MM.1S (cell line): ENCODE measurements at regions not wholly inside any gene's neighbourhood (a gene's known extent, or its start where the extent isn't known, plus 50 kb on each side); places are given as distances from the start of the nearest gene placed in this dataset.

ENCODE experiments used
- DNase-seq: peaks from one replicate; pipeline ENCODE4 v3.0.0-alpha.2; 2015
- H2AFZ ChIP-seq: fragments of 300-600 bp; sonication (generic); 2 replicates; pipeline ENCODE4 v1.6.0; 2016; ENCODE audit warnings: antibody characterized with exemption, low read length
- H3F3A ChIP-seq: fragments of 300-600 bp; sonication (generic); 2 replicates; pipeline ENCODE4 v1.6.1; 2016; ENCODE audit warnings: mild to moderate bottlenecking, antibody characterized with exemption, low read length, moderate library complexity, mixed read lengths; ENCODE audit not compliant: insufficient read depth
- H3K27ac ChIP-seq: fragments of 300-600 bp; sonication (generic); 2 replicates; pipeline ENCODE4 v1.5.1; 2016; ENCODE audit warnings: mild to moderate bottlenecking, low read length
- H3K27me3 ChIP-seq: fragments of 300-600 bp; sonication (generic); replicated peaks from 2 replicates; pipeline ENCODE4 v1.6.0; 2016; ENCODE audit warnings: low read length; ENCODE audit not compliant: insufficient read depth
- H3K36me3 ChIP-seq: fragments of 300-600 bp; sonication (generic); replicated peaks from 2 replicates; pipeline ENCODE4 v1.6.1; 2016; ENCODE audit warnings: mild to moderate bottlenecking, low read length, mixed read lengths; ENCODE audit not compliant: insufficient read depth
- H3K4me1 ChIP-seq: fragments of 300-600 bp; sonication (generic); 2 replicates; pipeline ENCODE4 v1.6.1; 2016; ENCODE audit warnings: low read length, mixed read lengths
- H3K4me2 ChIP-seq: fragments of 300-600 bp; sonication (generic); 2 replicates; pipeline ENCODE4 v1.6.0; 2016; ENCODE audit warnings: low read depth, low read length
- H3K4me3 ChIP-seq: fragments of 300-600 bp; sonication (generic); 2 replicates; pipeline ENCODE4 v1.5.1; 2016; ENCODE audit warnings: low read length, mixed read lengths
- H3K79me2 ChIP-seq: fragments of 300-600 bp; sonication (generic); 2 replicates; pipeline ENCODE4 v1.6.1; 2016; ENCODE audit warnings: mixed run types, low read length, mixed read lengths
- H3K9ac ChIP-seq: fragments of 300-600 bp; sonication (generic); 2 replicates; pipeline ENCODE4 v1.6.1; 2016; ENCODE audit warnings: low read length, mixed read lengths
- H3K9me2 ChIP-seq: fragments of 300-600 bp; sonication (generic); replicated peaks from 2 replicates; pipeline ENCODE4 v1.6.1; 2016; ENCODE audit warnings: mild to moderate bottlenecking, low read length, mixed read lengths; ENCODE audit not compliant: insufficient read depth
- H3K9me3 ChIP-seq: fragments of 300-600 bp; sonication (generic); replicated peaks from 2 replicates; pipeline ENCODE4 v1.6.1; 2016; ENCODE audit warnings: mild to moderate bottlenecking, low read length, mixed read lengths; ENCODE audit not compliant: insufficient read depth
- H4K20me1 ChIP-seq: fragments of 300-600 bp; sonication (generic); 2 replicates; pipeline ENCODE4 v1.6.1; 2016; ENCODE audit warnings: mild to moderate bottlenecking, low read length, moderate library complexity, mixed read lengths; ENCODE audit not compliant: insufficient read depth
- CTCF ChIP-seq: fragments of 300-600 bp; sonication (generic); IDR thresholded peaks from 2 replicates; pipeline ENCODE4 v1.5.1; 2016; ENCODE audit warnings: antibody characterized with exemption, low read length, mixed read lengths
- EZH2 ChIP-seq: fragments of 300-600 bp; sonication (generic); optimal IDR thresholded peaks from 2 replicates; pipeline ENCODE3; 2017; ENCODE audit warnings: low read depth, mild to moderate bottlenecking, antibody characterized with exemption, low read length, mixed read lengths
- EZH2phosphoT487 ChIP-seq: fragments of 300-600 bp; sonication (generic); IDR thresholded peaks from 2 replicates; pipeline ENCODE4 v1.6.1; 2018; ENCODE audit warnings: antibody characterized with exemption, low read length

GRCh38 chr5:93156566-93156965 lies 424.5 kb downstream of the NR2F1-AS1 start:
- TF ChIP-seq EZH2phosphoT487 (no peak), CTCF (no peak), EZH2 (no peak)
- Histone ChIP-seq H3K4me3 (no peak overlapping the region), H3K9me2 (no peaks in the 10 kb centered on the region), H3K4me1 (no peaks in the 10 kb centered on the region), H3K9ac (no peak overlapping the region), H2AFZ (no peak overlapping the region), H3K4me2 (no peak overlapping the region), H3K27ac (no peak overlapping the region), H3K79me2 (no peaks in the 10 kb centered on the region), H3K36me3 (no peaks in the 10 kb centered on the region), H4K20me1 (no peaks in the 10 kb centered on the region), H3K27me3 (no peaks in the 10 kb centered on the region), H3F3A (no peaks in the 10 kb centered on the region), H3K9me3 (no peaks in the 10 kb centered on the region)
- DNase-seq = no peak

- no peak overlapping the region for H3K27ac ChIP-seq
- no peak for TF ChIP-seq CTCF
- no peak for TF ChIP-seq EZH2phosphoT487
- H3K79me2 ChIP-seq = no peaks in the 10 kb centered on the region
- H3K4me3 ChIP-seq = no peak overlapping the region
- no peaks in the 10 kb centered on the region for H3K9me2 ChIP-seq
- no peak overlapping the region for H3K4me2 ChIP-seq
- H3K4me1 ChIP-seq = no peaks in the 10 kb centered on the region
- no peaks in the 10 kb centered on the region for H3F3A ChIP-seq
- no peaks in the 10 kb centered on the region for H3K27me3 ChIP-seq
- H3K36me3 ChIP-seq = no peaks in the 10 kb centered on the region
- no peak overlapping the region for H3K9ac ChIP-seq
- no peak overlapping the region for H2AFZ ChIP-seq
- no peaks in the 10 kb centered on the region for H4K20me1 ChIP-seq
- no peaks in the 10 kb centered on the region for H3K9me3 ChIP-seq
- no peak for DNase-seq
Observed at GRCh38 chr5:93154535-93154934, 426.5 kb downstream of the NR2F1-AS1 start.

- H3K4me3 ChIP-seq = no peak overlapping the region
- TF ChIP-seq EZH2 (no peak), EZH2phosphoT487 (no peak), CTCF (no peak)
- H3K9me2 ChIP-seq = no peaks in the 10 kb centered on the region
- no peak overlapping the region for H3K9ac ChIP-seq
- no peaks in the 10 kb centered on the region for H3K36me3 ChIP-seq
- H2AFZ ChIP-seq = no peak overlapping the region
- H3K79me2 ChIP-seq = no peaks in the 10 kb centered on the region
- no peaks in the 10 kb centered on the region for H3K27me3 ChIP-seq
- H3K4me2 ChIP-seq = no peak overlapping the region
- no peaks in the 10 kb centered on the region for H3K4me1 ChIP-seq
- no peak for DNase-seq
- no peaks in the 10 kb centered on the region for H4K20me1 ChIP-seq
- no peaks in the 10 kb centered on the region for H3F3A ChIP-seq
- no peak overlapping the region for H3K27ac ChIP-seq
- H3K9me3 ChIP-seq = no peaks in the 10 kb centered on the region
Observed at GRCh38 chr5:93153461-93153860, 427.6 kb downstream of the NR2F1-AS1 start.
